Erythroblast (primary cell): ENCODE measurements at regions not wholly inside any gene's neighbourhood (a gene's known extent, or its start where the extent isn't known, plus 50 kb on each side); places are given as distances from the start of the nearest gene placed in this dataset.

Source experiments
- GATA1 ChIP-seq: IDR thresholded peaks from 2 replicates; pipeline ENCODE4 v1.6.1; 2011; ENCODE audit warnings: low read depth, mild to moderate bottlenecking, control low read depth, low read length, moderate library complexity
- POLR2A ChIP-seq: IDR thresholded peaks from 2 replicates; pipeline ENCODE4 v1.6.1; 2011; ENCODE audit warnings: mild to moderate bottlenecking, low read length

DNA sequence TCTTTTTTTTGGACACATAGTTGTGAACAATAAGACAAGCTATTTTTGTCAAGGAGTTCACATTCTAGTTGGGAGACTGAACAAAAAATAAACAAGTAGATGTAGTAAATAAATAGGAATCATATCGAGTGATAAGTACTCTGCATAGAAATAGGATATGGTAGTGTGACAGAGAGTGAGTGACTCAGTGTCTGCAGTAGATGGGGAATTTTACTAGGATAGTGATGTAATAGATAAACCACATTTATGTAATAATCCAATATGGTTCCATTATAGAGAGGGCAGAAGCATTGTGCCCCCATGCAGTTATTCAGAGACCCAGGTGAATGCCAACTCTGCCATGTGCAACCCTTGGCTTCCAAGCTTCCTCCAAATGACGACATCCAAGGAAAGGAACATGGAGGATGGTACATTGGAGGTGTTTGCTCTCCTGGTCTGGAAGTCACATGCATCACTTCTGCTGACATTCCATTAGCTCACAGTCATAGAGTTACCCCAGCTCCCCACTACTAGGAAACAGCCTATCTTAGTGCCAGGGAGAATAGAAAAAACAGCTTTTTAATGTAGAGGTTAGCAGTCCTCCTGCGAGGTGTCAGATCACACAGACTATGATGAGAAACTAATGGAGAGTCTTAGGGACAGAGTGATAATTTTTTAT is 595.4 kb downstream of the NYAP2 start:
- TF ChIP-seq POLR2A (no peak), GATA1 (no peak)
